ENCODE measurements at regions not wholly inside any gene's neighbourhood (a gene's known extent, or its start where the extent isn't known, plus 50 kb on each side); places are given as distances from the start of the nearest gene placed in this dataset.

- no peak for DNase-seq
Observed at GRCh38 chr17:79500745-79501618, 109.9 kb downstream of the RBFOX3 start.

GRCh38 chr17:79498854-79499253, 112.0 kb downstream of the RBFOX3 start:
- no peak for DNase-seq

- DNase-seq = no peak
Observed at GRCh38 chr17:79497777-79498348, 113.0 kb downstream of the RBFOX3 start.

GRCh38 chr17:79496422-79497005, 114.3 kb downstream of the RBFOX3 start:
- DNase-seq = no peak

- no peak for DNase-seq
Observed at GRCh38 chr17:79495665-79496064, 115.2 kb downstream of the RBFOX3 start.

- DNase-seq = no peak
Observed at GRCh38 chr17:79491006-79491405, 119.8 kb downstream of the RBFOX3 start.

- no peak for DNase-seq
Observed at GRCh38 chr17:79490530-79490929, 120.3 kb downstream of the RBFOX3 start.

- no peak for DNase-seq
Observed at GRCh38 chr17:79487149-79487548, 123.7 kb downstream of the RBFOX3 start.

- no peak for DNase-seq
Observed at GRCh38 chr17:79485991-79486390, 124.9 kb downstream of the RBFOX3 start.

- no peak for DNase-seq
Observed at GRCh38 chr17:79485419-79485985, 125.3 kb downstream of the RBFOX3 start.

GRCh38 chr17:79484600-79485418, 126.0 kb downstream of the RBFOX3 start:
- DNase-seq = no peak

- DNase-seq = no peak
Observed at GRCh38 chr17:79483842-79484241, 127.0 kb downstream of the RBFOX3 start.

- no peak for DNase-seq
Observed at GRCh38 chr17:79482727-79483521, 127.9 kb downstream of the RBFOX3 start.

GRCh38 chr17:79479876-79480275, 131.0 kb downstream of the RBFOX3 start:
- DNase-seq = no peak

GRCh38 chr17:79478841-79479240, 132.0 kb downstream of the RBFOX3 start:
- no peak for DNase-seq

GRCh38 chr17:79478051-79478461, 132.8 kb downstream of the RBFOX3 start:
- no peak for DNase-seq

GRCh38 chr17:79476074-79476652, 134.7 kb downstream of the RBFOX3 start:
- DNase-seq = no peak

GRCh38 chr17:79473876-79474440, 136.9 kb downstream of the RBFOX3 start:
- DNase-seq = no peak

GRCh38 chr17:79473111-79473875, 137.6 kb downstream of the RBFOX3 start:
- no peak for DNase-seq

GRCh38 chr17:79470754-79471153, 140.1 kb downstream of the RBFOX3 start:
- DNase-seq = no peak

Data from activated CD4-positive, alpha-beta T cell treated with anti-CD3 and anti-CD28 coated beads, Interleukin-10, Interleukin-2, amounts not matched to agents 100 ng/mL and 50 ng/mL, durations not matched to agents 16 hours and 8 hours (primary cell).